GM23338 (cell line): ENCODE measurements at regions not wholly inside any gene's neighbourhood (a gene's known extent, or its start where the extent isn't known, plus 50 kb on each side); places are given as distances from the start of the nearest gene placed in this dataset.
A peak's percentile ranks its signal among the peaks of the same experiment; 100 is the strongest.

Experiments used
- ATAC-seq: fragments of 200-7000 bp; cut with Tn5 transposase; 3 replicates; pipeline ENCODE4 v1.9.1; 2020
- DNase-seq: peaks from one replicate; pipeline ENCODE4 v3.0.0-alpha.2; 2015; ENCODE audit warnings: low spot score
- H2AFZ ChIP-seq: fragments of 200-600 bp; sonication (generic); 2 replicates; pipeline ENCODE4 v1.8.0; 2016; ENCODE audit warnings: antibody characterized with exemption, mild to moderate bottlenecking, moderate library complexity
- H3F3A ChIP-seq: fragments of 200-600 bp; sonication (generic); replicated peaks from 2 replicates; pipeline ENCODE4 v1.8.0; 2017; ENCODE audit warnings: antibody characterized with exemption, mixed run types, low read depth
- H3K27ac ChIP-seq: fragments of 200-600 bp; sonication (generic); 2 replicates; pipeline ENCODE4 v1.6.1; 2016; ENCODE audit warnings: low read depth
- H3K27me3 ChIP-seq: fragments of 200-600 bp; sonication (generic); 2 replicates; pipeline ENCODE4 v1.8.0; 2016; ENCODE audit warnings: mild to moderate bottlenecking, mixed run types, moderate library complexity; ENCODE audit not compliant: insufficient read depth
- H3K36me3 ChIP-seq: fragments of 200-600 bp; sonication (generic); 2 replicates; pipeline ENCODE4 v1.8.0; 2016; ENCODE audit warnings: mild to moderate bottlenecking; ENCODE audit not compliant: insufficient read depth
- H3K4me1 ChIP-seq: fragments of 200-600 bp; sonication (generic); 2 replicates; pipeline ENCODE4 v1.8.0; 2016; ENCODE audit warnings: mild to moderate bottlenecking, moderate library complexity; ENCODE audit not compliant: insufficient read depth
- H3K4me2 ChIP-seq: fragments of 200-600 bp; sonication (generic); 2 replicates; pipeline ENCODE4 v1.7.1; 2017; ENCODE audit warnings: mixed run types
- H3K4me3 ChIP-seq: fragments of 200-600 bp; sonication (generic); 2 replicates; pipeline ENCODE4 v1.6.1; 2016; ENCODE audit warnings: mixed run types
- H3K79me2 ChIP-seq: fragments of 200-600 bp; sonication (generic); replicated peaks from 2 replicates; pipeline ENCODE4 v1.8.0; 2017; ENCODE audit warnings: mild to moderate bottlenecking; ENCODE audit not compliant: insufficient read depth
- H3K9me2 ChIP-seq: fragments of 200-600 bp; sonication (generic); 2 replicates; pipeline ENCODE4 v1.8.0; 2017; ENCODE audit not compliant: insufficient read depth
- H4K20me1 ChIP-seq: fragments of 200-600 bp; sonication (generic); replicated peaks from 2 replicates; pipeline ENCODE4 v1.8.0; 2017; ENCODE audit warnings: mild to moderate bottlenecking; ENCODE audit not compliant: insufficient read depth
- H3K27ac Mint-ChIP-seq: 2 replicates; pipeline ENCODE4 v1.8.0; 2020; ENCODE audit warnings: inconsistent platforms, mild to moderate bottlenecking, moderate library complexity, mixed read lengths
- H3K27me3 Mint-ChIP-seq: 3 replicates; pipeline ENCODE4 v1.8.0; 2022; ENCODE audit warnings: low read depth, mild to moderate bottlenecking, moderate library complexity, mixed read lengths, inconsistent platforms; ENCODE audit not compliant: insufficient read depth, poor library complexity
- H3K36me3 Mint-ChIP-seq: 3 replicates; pipeline ENCODE4 v1.8.0; 2021; ENCODE audit warnings: low read depth, mild to moderate bottlenecking, inconsistent platforms, moderate library complexity, mixed read lengths
- H3K4me1 Mint-ChIP-seq: 3 replicates; pipeline ENCODE4 v1.8.0; 2020; ENCODE audit warnings: mild to moderate bottlenecking, inconsistent platforms, mixed read lengths
- H3K4me3 Mint-ChIP-seq: 3 replicates; pipeline ENCODE4 v1.8.0; 2021; ENCODE audit warnings: moderate library complexity, mild to moderate bottlenecking, inconsistent platforms, mixed read lengths
- H3K9me3 Mint-ChIP-seq: 3 replicates; pipeline ENCODE4 v1.8.0; 2020; ENCODE audit warnings: moderate library complexity, mild to moderate bottlenecking, inconsistent platforms, mixed read lengths
- EZH2phosphoT487 ChIP-seq: fragments of 200-600 bp; sonication (generic); IDR thresholded peaks from one replicate; pipeline ENCODE4 v1.8.1; 2018; ENCODE audit warnings: antibody characterized with exemption; ENCODE audit not compliant: unreplicated experiment
- NANOG ChIP-seq: IDR thresholded peaks from 2 replicates; pipeline ENCODE4 v1.6.1; 2016; ENCODE audit warnings: antibody characterized with exemption, borderline replicate concordance
- STAT1 ChIP-seq: IDR thresholded peaks from one replicate; pipeline ENCODE4 v1.6.1; 2016; ENCODE audit warnings: antibody characterized with exemption; ENCODE audit not compliant: unreplicated experiment
- ZNF114 ChIP-seq: fragments of 250-450 bp; sonication (Bioruptor Pico); IDR thresholded peaks from 2 replicates; pipeline ENCODE4 v1.5.0; 2020; ENCODE audit warnings: mild to moderate bottlenecking, moderate library complexity
- ZNF331 ChIP-seq: fragments of 250-450 bp; sonication (Bioruptor Pico); IDR thresholded peaks from 2 replicates; pipeline ENCODE4 v1.5.0; 2020; ENCODE audit warnings: low read depth, mild to moderate bottlenecking, moderate library complexity
- TF ChIP-seq, protein P1 (sequence below): fragments of 250-450 bp; sonication (Bioruptor Pico); IDR thresholded peaks from 2 replicates; pipeline ENCODE4 v1.5.0; 2020; ENCODE audit warnings: mild to moderate bottlenecking, moderate library complexity
- TF ChIP-seq, protein P2 (sequence below): IDR thresholded peaks from one replicate; pipeline ENCODE4 v1.6.1; 2018; ENCODE audit warnings: antibody characterized with exemption; ENCODE audit not compliant: unreplicated experiment
- TF ChIP-seq, protein P3 (sequence below): IDR thresholded peaks from 2 replicates; pipeline ENCODE4 v1.6.1; 2016; ENCODE audit warnings: antibody characterized with exemption

- peak overlapping the region; percentile 38; the same call in 1 of the 2 replicates for H2AFZ ChIP-seq
- no peak for TF ChIP-seq NANOG
- TF ChIP-seq, protein P1, sequence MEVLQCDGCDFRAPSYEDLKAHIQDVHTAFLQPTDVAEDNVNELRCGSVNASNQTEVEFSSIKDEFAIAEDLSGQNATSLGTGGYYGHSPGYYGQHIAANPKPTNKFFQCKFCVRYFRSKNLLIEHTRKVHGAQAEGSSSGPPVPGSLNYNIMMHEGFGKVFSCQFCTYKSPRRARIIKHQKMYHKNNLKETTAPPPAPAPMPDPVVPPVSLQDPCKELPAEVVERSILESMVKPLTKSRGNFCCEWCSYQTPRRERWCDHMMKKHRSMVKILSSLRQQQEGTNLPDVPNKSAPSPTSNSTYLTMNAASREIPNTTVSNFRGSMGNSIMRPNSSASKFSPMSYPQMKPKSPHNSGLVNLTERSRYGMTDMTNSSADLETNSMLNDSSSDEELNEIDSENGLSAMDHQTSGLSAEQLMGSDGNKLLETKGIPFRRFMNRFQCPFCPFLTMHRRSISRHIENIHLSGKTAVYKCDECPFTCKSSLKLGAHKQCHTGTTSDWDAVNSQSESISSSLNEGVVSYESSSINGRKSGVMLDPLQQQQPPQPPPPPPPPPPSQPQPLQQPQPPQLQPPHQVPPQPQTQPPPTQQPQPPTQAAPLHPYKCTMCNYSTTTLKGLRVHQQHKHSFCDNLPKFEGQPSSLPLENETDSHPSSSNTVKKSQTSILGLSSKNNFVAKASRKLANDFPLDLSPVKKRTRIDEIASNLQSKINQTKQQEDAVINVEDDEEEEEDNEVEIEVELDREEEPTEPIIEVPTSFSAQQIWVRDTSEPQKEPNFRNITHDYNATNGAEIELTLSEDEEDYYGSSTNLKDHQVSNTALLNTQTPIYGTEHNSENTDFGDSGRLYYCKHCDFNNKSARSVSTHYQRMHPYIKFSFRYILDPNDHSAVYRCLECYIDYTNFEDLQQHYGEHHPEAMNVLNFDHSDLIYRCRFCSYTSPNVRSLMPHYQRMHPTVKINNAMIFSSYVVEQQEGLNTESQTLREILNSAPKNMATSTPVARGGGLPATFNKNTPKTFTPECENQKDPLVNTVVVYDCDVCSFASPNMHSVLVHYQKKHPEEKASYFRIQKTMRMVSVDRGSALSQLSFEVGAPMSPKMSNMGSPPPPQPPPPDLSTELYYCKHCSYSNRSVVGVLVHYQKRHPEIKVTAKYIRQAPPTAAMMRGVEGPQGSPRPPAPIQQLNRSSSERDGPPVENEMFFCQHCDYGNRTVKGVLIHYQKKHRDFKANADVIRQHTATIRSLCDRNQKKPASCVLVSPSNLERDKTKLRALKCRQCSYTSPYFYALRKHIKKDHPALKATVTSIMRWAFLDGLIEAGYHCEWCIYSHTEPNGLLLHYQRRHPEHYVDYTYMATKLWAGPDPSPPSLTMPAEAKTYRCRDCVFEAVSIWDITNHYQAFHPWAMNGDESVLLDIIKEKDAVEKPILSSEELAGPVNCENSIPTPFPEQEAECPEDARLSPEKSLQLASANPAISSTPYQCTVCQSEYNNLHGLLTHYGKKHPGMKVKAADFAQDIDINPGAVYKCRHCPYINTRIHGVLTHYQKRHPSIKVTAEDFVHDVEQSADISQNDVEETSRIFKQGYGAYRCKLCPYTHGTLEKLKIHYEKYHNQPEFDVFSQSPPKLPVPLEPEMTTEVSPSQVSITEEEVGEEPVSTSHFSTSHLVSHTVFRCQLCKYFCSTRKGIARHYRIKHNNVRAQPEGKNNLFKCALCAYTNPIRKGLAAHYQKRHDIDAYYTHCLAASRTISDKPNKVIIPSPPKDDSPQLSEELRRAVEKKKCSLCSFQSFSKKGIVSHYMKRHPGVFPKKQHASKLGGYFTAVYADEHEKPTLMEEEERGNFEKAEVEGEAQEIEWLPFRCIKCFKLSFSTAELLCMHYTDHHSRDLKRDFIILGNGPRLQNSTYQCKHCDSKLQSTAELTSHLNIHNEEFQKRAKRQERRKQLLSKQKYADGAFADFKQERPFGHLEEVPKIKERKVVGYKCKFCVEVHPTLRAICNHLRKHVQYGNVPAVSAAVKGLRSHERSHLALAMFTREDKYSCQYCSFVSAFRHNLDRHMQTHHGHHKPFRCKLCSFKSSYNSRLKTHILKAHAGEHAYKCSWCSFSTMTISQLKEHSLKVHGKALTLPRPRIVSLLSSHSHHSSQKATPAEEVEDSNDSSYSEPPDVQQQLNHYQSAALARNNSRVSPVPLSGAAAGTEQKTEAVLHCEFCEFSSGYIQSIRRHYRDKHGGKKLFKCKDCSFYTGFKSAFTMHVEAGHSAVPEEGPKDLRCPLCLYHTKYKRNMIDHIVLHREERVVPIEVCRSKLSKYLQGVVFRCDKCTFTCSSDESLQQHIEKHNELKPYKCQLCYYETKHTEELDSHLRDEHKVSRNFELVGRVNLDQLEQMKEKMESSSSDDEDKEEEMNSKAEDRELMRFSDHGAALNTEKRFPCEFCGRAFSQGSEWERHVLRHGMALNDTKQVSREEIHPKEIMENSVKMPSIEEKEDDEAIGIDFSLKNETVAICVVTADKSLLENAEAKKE (CRISPR knock-in tag), result no peak
- peaks cover 2% of the 10 kb centered on the region for H3K27me3 Mint-ChIP-seq
- H3K27ac ChIP-seq, result no peak overlapping the region
- no peaks in the 10 kb centered on the region for H3K36me3 ChIP-seq
- H3K9me3 Mint-ChIP-seq, result peaks cover 74% of the 10 kb centered on the region
- H3K27me3 ChIP-seq, result no peaks in the 10 kb centered on the region
- 0 out of 2 replicates have a peak, but pooled peaks cover 9% of the 10 kb centered on the region for H3K9me2 ChIP-seq
- H4K20me1 ChIP-seq, result no peaks in the 10 kb centered on the region
- peaks cover 17% of the 10 kb centered on the region; the same call in 2 of the 3 replicates for H3K36me3 Mint-ChIP-seq
- H3K4me1 Mint-ChIP-seq, result no peaks in the 10 kb centered on the region
- H3K4me3 Mint-ChIP-seq, result no peak overlapping the region
- DNase-seq (no peak), ATAC-seq (no peak)
- H3K27ac Mint-ChIP-seq, result no peak overlapping the region
- H3K4me3 ChIP-seq, result no peak overlapping the region
- H3K4me1 ChIP-seq, result no peaks in the 10 kb centered on the region
- H3K4me2 ChIP-seq, result no peak overlapping the region
- H3K79me2 ChIP-seq, result no peaks in the 10 kb centered on the region
- no peaks in the 10 kb centered on the region for H3F3A ChIP-seq
Measured at GRCh38 chr11:42195289-42196013, 736.0 kb upstream of the LRRC4C start.

- Mint-ChIP-seq H3K4me3 (no peak overlapping the region), H3K27me3 (no peaks in the 10 kb centered on the region), H3K36me3 (peaks cover 25% of the 10 kb centered on the region), H3K4me1 (no peaks in the 10 kb centered on the region), H3K27ac (no peak overlapping the region), H3K9me3 (peaks cover 85% of the 10 kb centered on the region)
- H4K20me1 ChIP-seq, result no peaks in the 10 kb centered on the region
- H3K4me3 ChIP-seq, result no peak overlapping the region
- DNase-seq (no peak), ATAC-seq (no peak)
- H3K36me3 ChIP-seq, result no peaks in the 10 kb centered on the region
- no peaks in the 10 kb centered on the region for H3K79me2 ChIP-seq
- H3K27ac ChIP-seq, result no peak overlapping the region
- 0 out of 2 replicates have a peak, but pooled peaks cover 5% of the 10 kb centered on the region for H3K9me2 ChIP-seq
- H3K4me2 ChIP-seq, result no peak overlapping the region
- no peaks in the 10 kb centered on the region for H3K4me1 ChIP-seq
- no peaks in the 10 kb centered on the region for H3K27me3 ChIP-seq
- no peaks in the 10 kb centered on the region for H3F3A ChIP-seq
- H2AFZ ChIP-seq, result no peak overlapping the region
- TF ChIP-seq, protein P2, sequence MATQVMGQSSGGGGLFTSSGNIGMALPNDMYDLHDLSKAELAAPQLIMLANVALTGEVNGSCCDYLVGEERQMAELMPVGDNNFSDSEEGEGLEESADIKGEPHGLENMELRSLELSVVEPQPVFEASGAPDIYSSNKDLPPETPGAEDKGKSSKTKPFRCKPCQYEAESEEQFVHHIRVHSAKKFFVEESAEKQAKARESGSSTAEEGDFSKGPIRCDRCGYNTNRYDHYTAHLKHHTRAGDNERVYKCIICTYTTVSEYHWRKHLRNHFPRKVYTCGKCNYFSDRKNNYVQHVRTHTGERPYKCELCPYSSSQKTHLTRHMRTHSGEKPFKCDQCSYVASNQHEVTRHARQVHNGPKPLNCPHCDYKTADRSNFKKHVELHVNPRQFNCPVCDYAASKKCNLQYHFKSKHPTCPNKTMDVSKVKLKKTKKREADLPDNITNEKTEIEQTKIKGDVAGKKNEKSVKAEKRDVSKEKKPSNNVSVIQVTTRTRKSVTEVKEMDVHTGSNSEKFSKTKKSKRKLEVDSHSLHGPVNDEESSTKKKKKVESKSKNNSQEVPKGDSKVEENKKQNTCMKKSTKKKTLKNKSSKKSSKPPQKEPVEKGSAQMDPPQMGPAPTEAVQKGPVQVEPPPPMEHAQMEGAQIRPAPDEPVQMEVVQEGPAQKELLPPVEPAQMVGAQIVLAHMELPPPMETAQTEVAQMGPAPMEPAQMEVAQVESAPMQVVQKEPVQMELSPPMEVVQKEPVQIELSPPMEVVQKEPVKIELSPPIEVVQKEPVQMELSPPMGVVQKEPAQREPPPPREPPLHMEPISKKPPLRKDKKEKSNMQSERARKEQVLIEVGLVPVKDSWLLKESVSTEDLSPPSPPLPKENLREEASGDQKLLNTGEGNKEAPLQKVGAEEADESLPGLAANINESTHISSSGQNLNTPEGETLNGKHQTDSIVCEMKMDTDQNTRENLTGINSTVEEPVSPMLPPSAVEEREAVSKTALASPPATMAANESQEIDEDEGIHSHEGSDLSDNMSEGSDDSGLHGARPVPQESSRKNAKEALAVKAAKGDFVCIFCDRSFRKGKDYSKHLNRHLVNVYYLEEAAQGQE, result no peak
- TF ChIP-seq, protein P3, sequence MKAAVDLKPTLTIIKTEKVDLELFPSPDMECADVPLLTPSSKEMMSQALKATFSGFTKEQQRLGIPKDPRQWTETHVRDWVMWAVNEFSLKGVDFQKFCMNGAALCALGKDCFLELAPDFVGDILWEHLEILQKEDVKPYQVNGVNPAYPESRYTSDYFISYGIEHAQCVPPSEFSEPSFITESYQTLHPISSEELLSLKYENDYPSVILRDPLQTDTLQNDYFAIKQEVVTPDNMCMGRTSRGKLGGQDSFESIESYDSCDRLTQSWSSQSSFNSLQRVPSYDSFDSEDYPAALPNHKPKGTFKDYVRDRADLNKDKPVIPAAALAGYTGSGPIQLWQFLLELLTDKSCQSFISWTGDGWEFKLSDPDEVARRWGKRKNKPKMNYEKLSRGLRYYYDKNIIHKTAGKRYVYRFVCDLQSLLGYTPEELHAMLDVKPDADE, result no peak
- TF ChIP-seq NANOG (no peak), EZH2phosphoT487 (no peak), ZNF114 (no peak), STAT1 (no peak), ZNF331 (CRISPR knock-in tag) (no peak)
Measured at GRCh38 chr11:42200311-42200710, 740.9 kb upstream of the LRRC4C start.
